ENCODE measurements at regions not wholly inside any gene's neighbourhood (a gene's known extent, or its start where the extent isn't known, plus 50 kb on each side); places are given as distances from the start of the nearest gene placed in this dataset.
"Not testable (repeated sequence)": the region's sequence is repeated elsewhere in the genome, so short reads cannot be mapped to it uniquely, and the experiment has no call there.

- no peak for DNase-seq
Observed at GRCh38 chr3:150357923-150358607, 50.0 kb upstream of the TSC22D2 start.

GRCh38 chr3:150357140-150357539 lies 51.0 kb upstream of the TSC22D2 start:
- DNase-seq, result no peak

- DNase-seq, result no peak
Observed at GRCh38 chr3:150355574-150355973, 52.5 kb upstream of the TSC22D2 start.

- no peak for DNase-seq
Observed at GRCh38 chr3:150352931-150353330, 55.2 kb upstream of the TSC22D2 start.

GRCh38 chr3:150351398-150351797 lies 56.7 kb upstream of the TSC22D2 start:
- DNase-seq, result no peak

- no peak for DNase-seq
Observed at GRCh38 chr3:150349314-150350097, 58.6 kb upstream of the TSC22D2 start.

- DNase-seq, result no peak
Observed at GRCh38 chr3:150348500-150348899, 59.6 kb upstream of the TSC22D2 start.

- DNase-seq, result no peak
Observed at GRCh38 chr3:150346981-150347863, 60.9 kb upstream of the TSC22D2 start.

GRCh38 chr3:150346266-150346665 lies 61.8 kb upstream of the TSC22D2 start:
- no peak for DNase-seq

GRCh38 chr3:150345021-150345538 lies 63.0 kb upstream of the TSC22D2 start:
- no peak for DNase-seq

GRCh38 chr3:150344079-150344759 lies 63.9 kb upstream of the TSC22D2 start:
- DNase-seq, result no peak

GRCh38 chr3:150342896-150343467 lies 65.1 kb upstream of the TSC22D2 start:
- DNase-seq, result no peak

GRCh38 chr3:150341891-150342290 lies 66.2 kb upstream of the TSC22D2 start:
- no peak for DNase-seq

- DNase-seq, result not testable (repeated sequence)
Observed at GRCh38 chr3:150336363-150336762, 71.7 kb upstream of the TSC22D2 start.

GRCh38 chr3:150335631-150336030 lies 72.5 kb upstream of the TSC22D2 start:
- DNase-seq, result no peak

GRCh38 chr3:150334974-150335373 lies 73.1 kb upstream of the TSC22D2 start:
- DNase-seq, result no peak

- no peak for DNase-seq
Observed at GRCh38 chr3:150333477-150333876, 74.6 kb upstream of the TSC22D2 start.

- no peak for DNase-seq
Observed at GRCh38 chr3:150331978-150332568, 76.0 kb upstream of the TSC22D2 start.

GRCh38 chr3:150330872-150331271 lies 77.2 kb upstream of the TSC22D2 start:
- no peak for DNase-seq

GRCh38 chr3:150330174-150330573 lies 77.9 kb upstream of the TSC22D2 start:
- no peak for DNase-seq

- DNase-seq, result no peak
Observed at GRCh38 chr3:150329408-150329807, 78.7 kb upstream of the TSC22D2 start.

GRCh38 chr3:150328654-150329040 lies 79.5 kb upstream of the TSC22D2 start:
- DNase-seq, result no peak
